MM.1S (cell line): ENCODE measurements at regions not wholly inside any gene's neighbourhood (a gene's known extent, or its start where the extent isn't known, plus 50 kb on each side); places are given as distances from the start of the nearest gene placed in this dataset.

Experiments used
- DNase-seq: peaks from one replicate; pipeline ENCODE4 v3.0.0-alpha.2; 2015
- H2AFZ ChIP-seq: fragments of 300-600 bp; sonication (generic); 2 replicates; pipeline ENCODE4 v1.6.0; 2016; ENCODE audit warnings: antibody characterized with exemption, low read length
- H3F3A ChIP-seq: fragments of 300-600 bp; sonication (generic); 2 replicates; pipeline ENCODE4 v1.6.1; 2016; ENCODE audit warnings: mild to moderate bottlenecking, antibody characterized with exemption, low read length, moderate library complexity, mixed read lengths; ENCODE audit not compliant: insufficient read depth
- H3K27ac ChIP-seq: fragments of 300-600 bp; sonication (generic); 2 replicates; pipeline ENCODE4 v1.5.1; 2016; ENCODE audit warnings: mild to moderate bottlenecking, low read length
- H3K27me3 ChIP-seq: fragments of 300-600 bp; sonication (generic); replicated peaks from 2 replicates; pipeline ENCODE4 v1.6.0; 2016; ENCODE audit warnings: low read length; ENCODE audit not compliant: insufficient read depth
- H3K36me3 ChIP-seq: fragments of 300-600 bp; sonication (generic); replicated peaks from 2 replicates; pipeline ENCODE4 v1.6.1; 2016; ENCODE audit warnings: mild to moderate bottlenecking, low read length, mixed read lengths; ENCODE audit not compliant: insufficient read depth
- H3K4me1 ChIP-seq: fragments of 300-600 bp; sonication (generic); 2 replicates; pipeline ENCODE4 v1.6.1; 2016; ENCODE audit warnings: low read length, mixed read lengths
- H3K4me2 ChIP-seq: fragments of 300-600 bp; sonication (generic); 2 replicates; pipeline ENCODE4 v1.6.0; 2016; ENCODE audit warnings: low read depth, low read length
- H3K4me3 ChIP-seq: fragments of 300-600 bp; sonication (generic); 2 replicates; pipeline ENCODE4 v1.5.1; 2016; ENCODE audit warnings: low read length, mixed read lengths
- H3K79me2 ChIP-seq: fragments of 300-600 bp; sonication (generic); 2 replicates; pipeline ENCODE4 v1.6.1; 2016; ENCODE audit warnings: mixed run types, low read length, mixed read lengths
- H3K9ac ChIP-seq: fragments of 300-600 bp; sonication (generic); 2 replicates; pipeline ENCODE4 v1.6.1; 2016; ENCODE audit warnings: low read length, mixed read lengths
- H3K9me2 ChIP-seq: fragments of 300-600 bp; sonication (generic); replicated peaks from 2 replicates; pipeline ENCODE4 v1.6.1; 2016; ENCODE audit warnings: mild to moderate bottlenecking, low read length, mixed read lengths; ENCODE audit not compliant: insufficient read depth
- H3K9me3 ChIP-seq: fragments of 300-600 bp; sonication (generic); replicated peaks from 2 replicates; pipeline ENCODE4 v1.6.1; 2016; ENCODE audit warnings: mild to moderate bottlenecking, low read length, mixed read lengths; ENCODE audit not compliant: insufficient read depth
- H4K20me1 ChIP-seq: fragments of 300-600 bp; sonication (generic); 2 replicates; pipeline ENCODE4 v1.6.1; 2016; ENCODE audit warnings: mild to moderate bottlenecking, low read length, moderate library complexity, mixed read lengths; ENCODE audit not compliant: insufficient read depth
- CTCF ChIP-seq: fragments of 300-600 bp; sonication (generic); IDR thresholded peaks from 2 replicates; pipeline ENCODE4 v1.5.1; 2016; ENCODE audit warnings: antibody characterized with exemption, low read length, mixed read lengths
- EZH2 ChIP-seq: fragments of 300-600 bp; sonication (generic); optimal IDR thresholded peaks from 2 replicates; pipeline ENCODE3; 2017; ENCODE audit warnings: low read depth, mild to moderate bottlenecking, antibody characterized with exemption, low read length, mixed read lengths
- EZH2phosphoT487 ChIP-seq: fragments of 300-600 bp; sonication (generic); IDR thresholded peaks from 2 replicates; pipeline ENCODE4 v1.6.1; 2018; ENCODE audit warnings: antibody characterized with exemption, low read length

DNA sequence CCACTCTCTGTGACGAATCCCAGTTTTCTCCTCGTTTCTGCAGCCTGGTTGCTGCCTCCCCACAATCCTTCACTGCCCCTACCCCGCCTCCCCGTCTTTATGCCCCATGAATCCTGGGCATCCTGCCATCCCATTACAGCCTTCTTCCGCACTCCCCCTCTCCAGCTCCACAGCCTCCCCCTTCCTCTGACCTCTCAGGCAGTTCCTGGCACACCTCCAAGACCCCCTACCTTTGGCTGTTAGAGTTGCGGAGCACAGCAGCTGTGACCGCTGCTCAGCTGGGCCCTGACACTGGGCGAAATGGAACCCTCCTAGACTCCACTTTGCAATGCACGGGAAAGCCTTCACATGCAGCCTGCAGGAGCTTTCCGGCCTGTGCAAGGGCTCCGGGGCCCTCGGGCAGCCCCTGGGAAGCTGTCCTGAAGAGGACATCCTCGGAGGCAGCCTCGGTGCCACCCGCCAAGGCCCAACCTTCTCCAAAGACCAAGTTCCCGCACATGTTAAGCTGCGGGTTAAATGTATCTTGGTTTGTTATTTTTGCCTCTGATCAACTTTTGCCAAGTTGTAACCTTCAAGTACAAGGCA lies 400.7 kb upstream of the MKI67 start:
- H4K20me1 ChIP-seq, result no peaks in the 10 kb centered on the region
- TF ChIP-seq CTCF (no peak), EZH2 (no peak), EZH2phosphoT487 (no peak)
- H3K9me2 ChIP-seq, result no peaks in the 10 kb centered on the region
- H3F3A ChIP-seq, result no peaks in the 10 kb centered on the region
- H3K9ac ChIP-seq, result no peak overlapping the region
- H2AFZ ChIP-seq, result no peak overlapping the region
- H3K27me3 ChIP-seq, result no peaks in the 10 kb centered on the region
- H3K4me2 ChIP-seq, result no peak overlapping the region
- no peaks in the 10 kb centered on the region for H3K9me3 ChIP-seq
- H3K4me1 ChIP-seq, result no peaks in the 10 kb centered on the region
- no peak overlapping the region for H3K4me3 ChIP-seq
- no peak for DNase-seq
- H3K27ac ChIP-seq, result no peak overlapping the region
- no peaks in the 10 kb centered on the region for H3K36me3 ChIP-seq
- H3K79me2 ChIP-seq, result no peaks in the 10 kb centered on the region

- H3K27ac ChIP-seq, result no peak overlapping the region
- no peaks in the 10 kb centered on the region for H3F3A ChIP-seq
- no peaks in the 10 kb centered on the region for H3K79me2 ChIP-seq
- DNase-seq, result no peak
- no peaks in the 10 kb centered on the region for H3K36me3 ChIP-seq
- H3K9me3 ChIP-seq, result no peaks in the 10 kb centered on the region
- H2AFZ ChIP-seq, result no peak overlapping the region
- H3K4me2 ChIP-seq, result no peak overlapping the region
- no peaks in the 10 kb centered on the region for H3K4me1 ChIP-seq
- TF ChIP-seq CTCF (no peak), EZH2 (no peak), EZH2phosphoT487 (no peak)
- no peaks in the 10 kb centered on the region for H4K20me1 ChIP-seq
- H3K27me3 ChIP-seq, result no peaks in the 10 kb centered on the region
- no peak overlapping the region for H3K4me3 ChIP-seq
- no peaks in the 10 kb centered on the region for H3K9me2 ChIP-seq
- H3K9ac ChIP-seq, result no peak overlapping the region
Observed at GRCh38 chr10:128527711-128528110, 401.5 kb upstream of the MKI67 start.

DNA sequence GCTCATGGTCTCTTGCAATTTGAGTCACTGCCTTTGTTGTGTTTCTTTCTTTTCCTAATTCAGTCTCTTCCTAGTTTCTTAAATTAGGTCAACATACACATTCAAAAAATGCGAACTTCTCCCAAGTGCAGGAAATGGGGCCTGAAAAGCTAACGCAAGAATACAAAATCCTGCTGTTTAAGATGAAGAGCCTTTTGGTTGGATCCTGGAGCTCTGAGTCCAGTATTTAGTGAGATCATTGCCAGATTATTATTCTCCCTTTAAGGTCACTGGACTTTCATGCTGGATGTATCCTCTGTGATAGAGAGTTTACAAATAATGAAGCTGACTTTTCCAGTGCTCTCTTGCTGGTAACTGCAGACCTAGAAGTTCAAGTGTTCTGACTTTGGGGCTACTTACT lies 401.9 kb upstream of the MKI67 start:
- no peaks in the 10 kb centered on the region for H4K20me1 ChIP-seq
- H3K9me3 ChIP-seq, result no peaks in the 10 kb centered on the region
- no peaks in the 10 kb centered on the region for H3K36me3 ChIP-seq
- no peaks in the 10 kb centered on the region for H3K9me2 ChIP-seq
- H3F3A ChIP-seq, result no peaks in the 10 kb centered on the region
- no peaks in the 10 kb centered on the region for H3K27me3 ChIP-seq
- no peaks in the 10 kb centered on the region for H3K4me1 ChIP-seq
- H3K79me2 ChIP-seq, result no peaks in the 10 kb centered on the region
- no peak overlapping the region for H3K4me2 ChIP-seq
- no peak overlapping the region for H3K4me3 ChIP-seq
- H3K27ac ChIP-seq, result no peak overlapping the region
- TF ChIP-seq CTCF (no peak), EZH2 (no peak), EZH2phosphoT487 (no peak)
- H2AFZ ChIP-seq, result no peak overlapping the region
- no peak for DNase-seq
- no peak overlapping the region for H3K9ac ChIP-seq
